Activated CD4-positive, alpha-beta memory T cell treated with anti-CD3 and anti-CD28 coated beads for 36 hours (primary cell): ENCODE measurements at regions not wholly inside any gene's neighbourhood (a gene's known extent, or its start where the extent isn't known, plus 50 kb on each side); places are given as distances from the start of the nearest gene placed in this dataset.

ENCODE experiments used
- CTCF ChIA-PET: fragments of 350-600 bp; sonication (Branson Sonifier 250); formaldehyde crosslinking; loops from one replicate; lab custom pipeline; 2021; ENCODE audit warnings: antibody characterized with exemption, inconsistent platforms; lab: Charles Lee
- POLR2A ChIA-PET: fragments of 350-600 bp; sonication (Branson Sonifier 250); formaldehyde crosslinking; loops from one replicate; lab custom pipeline; 2021; ENCODE audit warnings: antibody characterized with exemption; lab: Charles Lee
- DNase-seq: peaks from one replicate; pipeline ENCODE4 v3.0.0-alpha.2; 2020
- H3K27ac Mint-ChIP-seq: one replicate; pipeline ENCODE4 v1.8.0; 2021; ENCODE audit warnings: mixed read lengths
- H3K27me3 Mint-ChIP-seq: one replicate; pipeline ENCODE4 v1.8.0; 2021; ENCODE audit warnings: mixed read lengths
- H3K36me3 Mint-ChIP-seq: one replicate; pipeline ENCODE4 v1.8.0; 2021; ENCODE audit warnings: mixed read lengths
- H3K4me1 Mint-ChIP-seq: one replicate; pipeline ENCODE4 v1.8.0; 2021; ENCODE audit warnings: low read depth, mixed read lengths
- H3K4me3 Mint-ChIP-seq: one replicate; pipeline ENCODE4 v1.8.0; 2021; ENCODE audit warnings: mild to moderate bottlenecking, mixed read lengths
- H3K9me3 Mint-ChIP-seq: one replicate; pipeline ENCODE4 v1.8.0; 2021; ENCODE audit warnings: mixed read lengths
- intact Hi-C: fragments of 100-400 bp; cut with micrococcal nuclease; formaldehyde crosslinking; loops from one replicate; pipeline ENCODE4 v1.15.1; 2023

DNA sequence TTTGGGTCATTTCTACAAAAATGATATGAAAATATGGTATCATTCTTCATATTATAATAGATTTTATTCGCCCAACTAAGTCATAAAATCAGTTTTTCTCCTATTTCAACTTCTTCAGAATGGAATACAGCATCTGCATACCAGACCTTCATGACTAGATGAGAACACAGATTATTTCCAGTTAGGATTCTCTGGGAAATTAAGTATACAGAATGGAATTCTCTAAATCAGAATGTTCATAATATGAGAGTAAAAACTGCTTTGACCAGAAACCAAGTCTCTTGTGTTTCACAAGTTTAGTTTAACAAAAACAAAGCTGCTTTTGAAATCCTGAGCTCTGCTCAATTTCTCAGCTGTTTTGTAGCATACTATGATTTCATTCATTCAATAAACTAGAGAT, 160.3 kb upstream of the SEMA3A start:
- Mint-ChIP-seq H3K4me1 (no peaks in the 10 kb centered on the region), H3K36me3 (no peaks in the 10 kb centered on the region), H3K9me3 (peaks cover 5% of the 10 kb centered on the region), H3K27me3 (no peaks in the 10 kb centered on the region), H3K27ac (no peak overlapping the region), H3K4me3 (no peak overlapping the region)
- CTCF ChIA-PET = no interaction called here
- POLR2A ChIA-PET = no interaction called here
- intact Hi-C loops = no loop called here
- DNase-seq = no peak

DNA sequence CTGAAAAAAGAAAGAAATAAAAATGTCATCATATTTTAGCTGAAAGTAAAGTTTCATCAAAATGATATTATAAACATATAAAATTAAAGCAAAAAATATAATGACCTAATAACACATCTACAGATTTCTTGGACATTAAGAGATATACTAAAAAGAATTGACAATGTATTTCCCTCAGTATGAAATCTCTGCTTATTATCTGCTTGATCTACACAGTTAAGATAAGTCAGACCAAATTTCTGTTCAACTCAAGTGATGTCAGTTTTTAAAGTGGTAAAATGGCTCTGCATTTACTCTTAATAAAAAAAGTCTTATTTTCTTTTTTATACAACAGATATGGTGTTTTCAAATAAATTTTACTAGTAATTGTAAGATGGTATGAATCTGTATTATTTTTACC, 159.4 kb upstream of the SEMA3A start:
- no peaks in the 10 kb centered on the region for H3K36me3 Mint-ChIP-seq
- H3K9me3 Mint-ChIP-seq = peaks cover 5% of the 10 kb centered on the region
- ChIA-PET CTCF (no interaction called here), POLR2A (no interaction called here)
- H3K27me3 Mint-ChIP-seq = no peaks in the 10 kb centered on the region
- no peak overlapping the region for H3K27ac Mint-ChIP-seq
- DNase-seq = no peak
- intact Hi-C loops = no loop called here
- no peaks in the 10 kb centered on the region for H3K4me1 Mint-ChIP-seq
- H3K4me3 Mint-ChIP-seq = no peak overlapping the region

DNA sequence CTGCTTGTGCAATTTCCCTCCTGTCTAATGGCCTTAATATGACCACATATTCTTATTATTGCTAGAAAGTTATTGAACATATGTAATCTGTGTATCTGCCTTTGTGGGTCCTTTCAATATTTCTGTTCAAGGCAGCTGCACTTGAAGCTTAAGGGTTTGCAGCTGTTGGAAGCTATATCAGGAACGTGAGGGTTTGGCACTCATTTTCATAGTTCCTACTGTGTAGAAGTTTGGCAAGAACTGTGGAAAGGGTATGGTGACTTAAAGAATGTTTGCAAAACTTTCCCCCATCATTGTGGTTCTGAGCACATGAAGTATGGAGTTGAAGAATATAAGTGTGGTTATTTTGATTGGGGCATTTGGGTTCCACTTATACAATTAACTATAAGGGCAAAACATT, 144.7 kb upstream of the SEMA3A start:
- ChIA-PET CTCF (no interaction called here), POLR2A (no interaction called here)
- intact Hi-C loops = no loop called here
- Mint-ChIP-seq H3K4me1 (no peaks in the 10 kb centered on the region), H3K36me3 (no peaks in the 10 kb centered on the region), H3K4me3 (no peak overlapping the region), H3K9me3 (no peaks in the 10 kb centered on the region), H3K27me3 (no peaks in the 10 kb centered on the region), H3K27ac (no peak overlapping the region)
- no peak for DNase-seq

DNA sequence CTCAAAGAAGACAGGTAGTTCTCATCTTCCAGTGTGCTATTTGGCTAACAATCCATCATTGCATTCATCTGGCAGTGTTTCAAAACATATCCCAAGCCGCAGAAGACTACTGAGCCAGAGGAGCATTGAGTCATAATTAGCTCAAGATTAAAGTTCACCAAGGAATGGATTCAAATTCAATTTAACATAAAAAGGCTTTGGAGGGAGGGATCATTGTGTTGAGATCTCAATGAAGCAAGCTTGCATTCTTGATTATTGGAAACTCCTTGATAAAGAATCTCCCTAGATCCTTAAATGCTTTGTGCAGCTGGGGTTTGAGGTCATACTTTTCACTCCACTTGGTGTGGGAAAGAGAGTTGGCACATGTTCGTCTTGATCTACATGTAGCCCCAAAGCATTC, 142.8 kb upstream of the SEMA3A start:
- no peak for DNase-seq
- ChIA-PET POLR2A (no interaction called here), CTCF (no interaction called here)
- intact Hi-C loops = no loop called here
- no peak overlapping the region for H3K27ac Mint-ChIP-seq
- H3K27me3 Mint-ChIP-seq = no peaks in the 10 kb centered on the region
- H3K9me3 Mint-ChIP-seq = no peaks in the 10 kb centered on the region
- H3K4me3 Mint-ChIP-seq = no peak overlapping the region
- no peaks in the 10 kb centered on the region for H3K4me1 Mint-ChIP-seq
- no peaks in the 10 kb centered on the region for H3K36me3 Mint-ChIP-seq

DNA sequence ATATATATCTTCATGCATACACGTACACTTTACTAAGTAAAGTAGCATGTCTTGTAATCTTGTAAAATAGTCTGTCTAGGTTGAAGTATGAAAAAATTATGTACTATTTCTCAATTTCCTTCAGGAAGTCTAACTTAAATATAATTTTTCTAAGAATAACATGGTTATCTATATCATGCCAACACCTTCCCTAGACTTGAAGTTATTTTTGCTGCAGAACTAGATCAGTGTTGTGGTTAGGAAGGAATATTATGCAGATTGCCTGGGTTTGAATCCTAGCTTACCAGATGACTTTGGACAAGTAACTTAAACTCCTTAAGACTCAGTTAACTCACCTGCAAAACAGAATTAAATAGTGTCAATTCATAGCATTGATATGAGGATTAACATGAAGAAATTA, 142.2 kb upstream of the SEMA3A start:
- H3K9me3 Mint-ChIP-seq = no peaks in the 10 kb centered on the region
- POLR2A ChIA-PET = no interaction called here
- H3K27ac Mint-ChIP-seq = no peak overlapping the region
- H3K4me1 Mint-ChIP-seq = no peaks in the 10 kb centered on the region
- DNase-seq = no peak
- intact Hi-C loops = no loop called here
- CTCF ChIA-PET = no interaction called here
- no peaks in the 10 kb centered on the region for H3K27me3 Mint-ChIP-seq
- H3K4me3 Mint-ChIP-seq = no peak overlapping the region
- no peaks in the 10 kb centered on the region for H3K36me3 Mint-ChIP-seq

DNA sequence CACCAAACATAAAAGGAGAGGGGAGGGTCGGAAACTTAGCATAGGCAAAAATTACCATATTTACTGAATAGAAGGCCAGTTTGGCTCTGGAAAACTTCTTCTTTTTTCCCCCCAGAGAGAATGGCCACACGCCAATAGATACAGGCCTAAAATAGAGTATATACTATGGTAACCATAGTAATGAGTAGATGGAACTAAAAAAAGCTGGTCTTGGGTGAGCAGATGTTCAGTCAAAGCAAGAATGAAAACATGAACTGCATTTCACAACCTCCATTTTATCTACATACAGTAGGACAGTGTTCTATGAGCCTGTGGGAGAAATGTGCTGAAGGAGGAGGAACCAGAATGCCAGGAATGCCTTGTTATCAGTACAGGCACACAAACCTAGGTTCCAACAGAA, 141.7 kb upstream of the SEMA3A start:
- intact Hi-C loops = no loop called here
- no peaks in the 10 kb centered on the region for H3K36me3 Mint-ChIP-seq
- POLR2A ChIA-PET = no interaction called here
- H3K4me1 Mint-ChIP-seq = no peaks in the 10 kb centered on the region
- no peaks in the 10 kb centered on the region for H3K27me3 Mint-ChIP-seq
- H3K9me3 Mint-ChIP-seq = no peaks in the 10 kb centered on the region
- H3K27ac Mint-ChIP-seq = no peak overlapping the region
- no peak overlapping the region for H3K4me3 Mint-ChIP-seq
- CTCF ChIA-PET = no interaction called here
- no peak for DNase-seq

DNA sequence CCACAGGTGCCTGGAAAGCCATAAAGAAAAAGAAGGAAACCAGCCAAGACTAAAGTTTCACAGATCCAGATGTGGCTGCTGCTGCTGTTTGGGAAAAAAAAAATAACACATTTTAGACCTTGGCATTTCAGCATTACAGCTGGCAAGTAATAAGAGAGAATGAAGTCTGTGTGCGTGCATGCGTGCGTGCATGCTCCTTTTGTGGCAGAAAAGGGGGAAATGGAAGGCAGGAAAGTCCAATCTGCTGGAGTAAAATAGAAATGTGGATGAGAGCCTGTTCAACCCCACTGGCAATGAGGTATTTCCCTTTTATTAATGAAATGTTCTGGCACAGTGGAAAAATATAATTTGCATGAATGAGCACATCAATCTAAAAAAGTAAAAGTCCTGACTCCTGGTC, 137.0 kb upstream of the SEMA3A start:
- CTCF ChIA-PET = no interaction called here
- Mint-ChIP-seq H3K4me1 (no peaks in the 10 kb centered on the region), H3K36me3 (no peaks in the 10 kb centered on the region)

DNA sequence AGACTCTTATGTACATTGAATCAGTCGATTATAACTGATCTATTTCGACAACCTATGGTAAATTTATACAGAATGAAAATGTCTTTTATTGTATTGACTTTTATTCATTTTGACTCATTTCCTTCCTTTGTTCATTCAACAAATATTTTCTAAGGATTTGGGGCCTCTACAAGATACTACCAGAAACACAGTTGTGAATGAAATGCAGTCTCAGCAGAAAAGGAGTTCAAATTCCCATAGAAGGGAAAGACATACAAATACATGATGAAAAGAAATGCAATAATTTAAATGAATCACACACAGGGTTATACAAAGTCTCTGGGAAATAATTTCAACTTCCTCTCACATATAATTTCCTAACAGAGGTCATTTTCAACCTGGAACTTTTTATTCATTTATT, 134.0 kb upstream of the SEMA3A start:
- H3K9me3 Mint-ChIP-seq = no peaks in the 10 kb centered on the region

More for the DNA sequence above, 137.0 kb upstream of the SEMA3A start:
- no peaks in the 10 kb centered on the region for H3K9me3 Mint-ChIP-seq
- no peak overlapping the region for H3K4me3 Mint-ChIP-seq
- H3K27ac Mint-ChIP-seq = no peak overlapping the region
- intact Hi-C loops = no loop called here
- no peak for DNase-seq
- no peaks in the 10 kb centered on the region for H3K27me3 Mint-ChIP-seq
- POLR2A ChIA-PET = no interaction called here

DNA sequence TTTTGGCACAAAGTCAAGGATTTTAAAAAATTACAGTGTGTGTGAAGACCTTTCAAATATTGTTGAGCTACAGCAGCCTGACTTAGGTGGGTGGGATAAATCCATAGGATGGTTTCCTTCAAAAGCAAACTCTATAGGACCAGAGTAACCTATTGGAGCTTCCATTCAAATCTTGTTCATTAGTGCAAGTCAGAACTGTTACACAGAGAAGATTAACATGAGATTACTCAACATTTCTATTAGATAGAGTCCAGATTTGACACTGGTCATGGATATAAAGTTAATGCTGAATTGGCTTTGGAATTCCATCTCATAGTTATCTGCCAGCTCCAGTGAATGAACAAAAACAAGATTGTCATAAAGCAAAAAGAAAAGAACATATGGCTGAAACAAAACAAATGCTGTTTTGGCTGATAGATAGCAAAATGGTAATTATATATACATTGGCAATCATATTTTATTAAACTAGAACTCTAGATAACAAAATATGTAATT, 129.6 kb upstream of the SEMA3A start:
- DNase-seq = no peak
- CTCF ChIA-PET = interaction anchor here (1.4 kb wide), 1 partner anchor 10 kb away, joined by 3 read pairs; no protein-coding TSS in a partner anchor
- POLR2A ChIA-PET = no interaction called here
- Mint-ChIP-seq H3K9me3 (peaks cover 4% of the 10 kb centered on the region), H3K27me3 (peaks cover 1% of the 10 kb centered on the region), H3K4me1 (no peaks in the 10 kb centered on the region), H3K27ac (no peak overlapping the region), H3K4me3 (no peak overlapping the region), H3K36me3 (no peaks in the 10 kb centered on the region)
- intact Hi-C loops = no loop called here

More for the DNA sequence above, 134.0 kb upstream of the SEMA3A start:
- Mint-ChIP-seq H3K4me1 (no peaks in the 10 kb centered on the region), H3K27ac (no peak overlapping the region), H3K27me3 (no peaks in the 10 kb centered on the region), H3K4me3 (no peak overlapping the region), H3K36me3 (no peaks in the 10 kb centered on the region)
- intact Hi-C loops = no loop called here
- DNase-seq = no peak
- CTCF ChIA-PET = no interaction called here
- POLR2A ChIA-PET = no interaction called here

DNA sequence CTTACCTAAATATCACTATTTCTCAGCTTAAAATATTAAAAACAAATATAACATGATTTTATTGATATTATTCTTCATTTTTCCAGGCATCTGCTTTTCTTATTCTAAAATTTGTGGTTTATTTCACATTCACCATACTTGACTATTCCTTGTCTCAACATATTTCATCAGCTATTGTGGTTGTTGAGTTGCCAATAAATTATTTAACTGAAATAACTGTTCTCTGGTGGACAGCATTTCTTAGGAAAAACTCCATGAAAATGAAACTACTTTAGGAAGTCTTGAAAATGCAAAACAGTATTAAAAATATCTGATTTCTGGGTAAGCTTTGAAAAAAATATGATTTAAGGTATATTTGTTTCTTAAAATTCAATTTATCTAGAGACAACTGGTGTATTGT, 122.9 kb upstream of the SEMA3A start:
- Mint-ChIP-seq H3K4me1 (no peaks in the 10 kb centered on the region), H3K27ac (no peak overlapping the region), H3K4me3 (no peak overlapping the region), H3K27me3 (peaks cover 1% of the 10 kb centered on the region), H3K36me3 (no peaks in the 10 kb centered on the region), H3K9me3 (peaks cover 4% of the 10 kb centered on the region)
- DNase-seq = no peak
- ChIA-PET CTCF (no interaction called here), POLR2A (no interaction called here)
- intact Hi-C loops = no loop called here

DNA sequence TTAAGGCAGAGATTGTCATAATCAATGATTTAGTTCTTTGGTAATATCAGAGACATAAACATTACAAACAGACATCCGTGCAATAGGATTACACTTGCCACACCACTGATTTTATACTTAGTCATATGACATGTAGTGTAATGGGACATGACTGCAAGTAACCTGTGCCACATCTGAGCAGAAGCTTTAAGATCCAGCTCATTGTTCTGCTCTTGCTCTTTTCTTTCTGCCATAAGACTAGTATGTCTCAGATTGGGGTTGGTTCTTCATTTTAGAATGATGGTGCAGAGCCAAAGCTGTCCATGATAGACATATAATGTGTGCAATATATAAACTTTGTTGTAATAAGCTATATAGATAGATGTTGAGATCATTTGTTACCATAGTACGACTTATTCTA, 119.7 kb upstream of the SEMA3A start:
- Mint-ChIP-seq H3K4me1 (no peaks in the 10 kb centered on the region), H3K9me3 (no peaks in the 10 kb centered on the region), H3K4me3 (no peak overlapping the region), H3K27me3 (no peaks in the 10 kb centered on the region), H3K36me3 (no peaks in the 10 kb centered on the region), H3K27ac (no peak overlapping the region)
- ChIA-PET POLR2A (no interaction called here), CTCF (no interaction called here)
- intact Hi-C loops = no loop called here
- no peak for DNase-seq

DNA sequence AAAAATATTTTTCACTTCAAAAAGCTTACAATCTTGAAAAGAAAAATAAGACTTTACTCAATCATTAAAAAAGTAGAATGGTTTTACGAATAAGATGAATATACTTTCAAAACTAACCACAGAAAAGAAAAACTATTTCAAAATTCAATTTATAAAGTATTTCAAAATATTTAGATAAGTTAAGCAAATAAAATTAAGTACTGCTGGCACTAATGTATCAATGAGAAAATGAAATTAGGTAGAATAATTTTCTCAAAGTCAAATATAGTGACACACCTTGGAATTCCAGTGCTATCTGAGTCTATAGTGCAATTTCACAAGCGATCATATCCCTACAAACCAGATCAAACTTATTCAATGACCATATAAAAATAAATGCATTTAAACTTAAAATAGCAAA, 109.8 kb upstream of the SEMA3A start:
- intact Hi-C loops = no loop called here
- no peak for DNase-seq
- POLR2A ChIA-PET = no interaction called here

DNA sequence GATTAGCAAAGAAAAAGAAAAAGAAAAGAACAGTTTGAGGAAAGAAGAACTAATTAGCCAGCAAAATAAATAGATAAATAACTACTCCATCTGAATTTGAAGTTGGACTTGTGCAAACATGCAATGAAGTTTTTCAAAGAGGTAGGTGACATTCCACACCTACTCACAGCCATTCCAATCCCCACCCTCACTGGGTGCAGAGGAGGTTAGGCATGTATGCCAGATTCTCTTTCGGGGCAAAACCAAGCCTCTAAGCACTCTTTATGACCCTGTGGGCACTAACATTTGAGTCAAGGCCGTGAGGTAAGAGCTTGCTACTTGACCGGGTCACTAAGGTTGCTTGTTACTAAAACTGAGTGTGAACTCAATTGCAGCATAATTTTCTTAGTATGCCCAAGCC, 108.4 kb upstream of the SEMA3A start:
- no peak overlapping the region for H3K4me3 Mint-ChIP-seq
- no peaks in the 10 kb centered on the region for H3K27me3 Mint-ChIP-seq
- POLR2A ChIA-PET = no interaction called here
- no peaks in the 10 kb centered on the region for H3K9me3 Mint-ChIP-seq
- H3K27ac Mint-ChIP-seq = no peak overlapping the region
- intact Hi-C loops = no loop called here
- CTCF ChIA-PET = interaction anchor here (0.7 kb wide), 1 partner anchor 76 kb away, joined by 3 read pairs; no protein-coding TSS in a partner anchor
- no peak for DNase-seq
- no peaks in the 10 kb centered on the region for H3K4me1 Mint-ChIP-seq
- no peaks in the 10 kb centered on the region for H3K36me3 Mint-ChIP-seq

More for the DNA sequence above, 109.8 kb upstream of the SEMA3A start:
- no peaks in the 10 kb centered on the region for H3K4me1 Mint-ChIP-seq
- CTCF ChIA-PET = no interaction called here
- no peaks in the 10 kb centered on the region for H3K36me3 Mint-ChIP-seq
- no peaks in the 10 kb centered on the region for H3K9me3 Mint-ChIP-seq
- H3K27ac Mint-ChIP-seq = no peak overlapping the region
- H3K27me3 Mint-ChIP-seq = no peaks in the 10 kb centered on the region
- no peak overlapping the region for H3K4me3 Mint-ChIP-seq
